Parathyroid adenoma (tissue), 2 donors: ENCODE measurements at regions not wholly inside any gene's neighbourhood (a gene's known extent, or its start where the extent isn't known, plus 50 kb on each side); places are given as distances from the start of the nearest gene placed in this dataset.

Experiments
- H2AFZ ChIP-seq: fragments of 300-600 bp; sonication (generic); one replicate; pipeline ENCODE4 v1.7.0; 2017; ENCODE audit warnings: antibody characterized with exemption, mild to moderate bottlenecking
- H3K27ac ChIP-seq: fragments of 300-600 bp; sonication (generic); one replicate; pipeline ENCODE4 v1.7.0; 2017
- H3K27me3 ChIP-seq: fragments of 300-600 bp; sonication (generic); one replicate; pipeline ENCODE4 v1.7.0; 2017; ENCODE audit warnings: low read length; ENCODE audit not compliant: control insufficient read depth, insufficient read depth
- H3K36me3 ChIP-seq: fragments of 300-600 bp; sonication (generic); one replicate; pipeline ENCODE4 v1.7.0; 2017; ENCODE audit warnings: low read length; ENCODE audit not compliant: control insufficient read depth, insufficient read depth
- H3K4me1 ChIP-seq: fragments of 300-600 bp; sonication (generic); one replicate; pipeline ENCODE4 v1.7.0; 2017; ENCODE audit warnings: control low read depth
- H3K4me2 ChIP-seq: fragments of 300-600 bp; sonication (generic); one replicate; pipeline ENCODE4 v1.7.0; 2017; ENCODE audit warnings: low read length
- H3K4me3 ChIP-seq: fragments of 300-600 bp; sonication (generic); one replicate; pipeline ENCODE4 v1.7.0; 2017; ENCODE audit warnings: low read depth, low read length
- H3K79me2 ChIP-seq: fragments of 300-600 bp; sonication (generic); one replicate; pipeline ENCODE4 v1.7.0; 2017; ENCODE audit warnings: control low read depth
- H3K9ac ChIP-seq: fragments of 300-600 bp; sonication (generic); one replicate; pipeline ENCODE4 v1.7.0; 2017; ENCODE audit warnings: mild to moderate bottlenecking
- H3K9me3 ChIP-seq: fragments of 300-600 bp; sonication (generic); one replicate; pipeline ENCODE4 v1.7.0; 2017; ENCODE audit warnings: low read length; ENCODE audit not compliant: control insufficient read depth
- CTCF ChIP-seq: fragments of 300-600 bp; sonication (generic); IDR thresholded peaks from one replicate; pipeline ENCODE4 v1.7.0; 2017; ENCODE audit warnings: antibody characterized with exemption, mild to moderate bottlenecking
- donor health status: primary hyperparathyroidism.

DNA sequence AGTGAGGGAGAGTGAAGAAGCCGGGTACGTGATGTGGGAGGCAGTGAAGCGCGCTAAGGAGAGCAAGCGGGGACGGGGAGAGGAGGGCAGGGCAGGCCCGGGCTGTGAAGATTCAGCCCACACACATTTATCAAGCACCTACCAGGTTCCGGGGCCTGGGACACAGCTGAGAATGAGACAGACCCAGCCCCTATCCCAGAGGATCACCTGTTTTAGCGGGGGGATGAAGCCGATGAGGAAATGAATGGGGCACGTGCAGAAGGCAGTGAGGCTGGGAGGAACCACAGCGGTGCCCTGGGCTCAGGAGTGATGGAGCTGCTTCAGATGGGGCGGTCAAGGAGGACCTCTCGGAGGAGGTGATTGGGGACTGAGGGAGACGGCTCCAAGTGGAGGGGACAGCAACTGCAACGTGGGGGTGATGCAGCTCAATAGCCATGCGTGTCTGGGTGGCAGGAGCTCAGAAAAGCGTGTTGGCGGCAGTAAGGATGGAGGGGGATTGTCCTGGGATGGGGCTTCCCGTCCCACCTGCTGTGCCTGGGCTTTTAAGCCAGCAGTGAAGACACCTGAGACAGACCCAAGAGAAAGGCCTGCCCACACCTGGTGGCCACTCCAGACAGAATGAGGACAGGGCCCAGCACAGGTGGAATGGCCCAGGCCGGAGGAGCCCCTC, 77.5 kb upstream of the UNC5A start:
- H2AFZ ChIP-seq, result no peak overlapping the region
- no peaks in the 10 kb centered on the region for H3K79me2 ChIP-seq
- no peak overlapping the region for H3K9ac ChIP-seq
- H3K9me3 ChIP-seq, result no peaks in the 10 kb centered on the region
- no peak overlapping the region for H3K4me3 ChIP-seq
- H3K36me3 ChIP-seq, result no peaks in the 10 kb centered on the region
- H3K27me3 ChIP-seq, result no peaks in the 10 kb centered on the region
- H3K4me1 ChIP-seq, result no peaks in the 10 kb centered on the region
- TF ChIP-seq CTCF, result no peak
- no peak overlapping the region for H3K27ac ChIP-seq
- H3K4me2 ChIP-seq, result no peak overlapping the region

- Histone ChIP-seq H3K27me3 (no peaks in the 10 kb centered on the region), H3K9ac (no peak overlapping the region), H3K4me1 (no peaks in the 10 kb centered on the region), H3K4me3 (no peak overlapping the region), H3K9me3 (no peaks in the 10 kb centered on the region), H3K79me2 (no peaks in the 10 kb centered on the region), H3K27ac (no peak overlapping the region), H3K4me2 (no peak overlapping the region), H3K36me3 (no peaks in the 10 kb centered on the region), H2AFZ (no peak overlapping the region)
- TF ChIP-seq CTCF, result no peak
These were observed 76.7 kb upstream of the UNC5A start for GRCh38 chr5:176733406-176734262.

GRCh38 chr5:176734756-176735342, 75.5 kb upstream of the UNC5A start:
- no peaks in the 10 kb centered on the region for H3K36me3 ChIP-seq
- no peak overlapping the region for H2AFZ ChIP-seq
- H3K27me3 ChIP-seq, result no peaks in the 10 kb centered on the region
- H3K4me1 ChIP-seq, result no peaks in the 10 kb centered on the region
- H3K4me3 ChIP-seq, result no peak overlapping the region
- H3K9ac ChIP-seq, result no peak overlapping the region
- H3K4me2 ChIP-seq, result no peak overlapping the region
- no peaks in the 10 kb centered on the region for H3K79me2 ChIP-seq
- no peaks in the 10 kb centered on the region for H3K9me3 ChIP-seq
- H3K27ac ChIP-seq, result no peak overlapping the region
- no peak for TF ChIP-seq CTCF

DNA sequence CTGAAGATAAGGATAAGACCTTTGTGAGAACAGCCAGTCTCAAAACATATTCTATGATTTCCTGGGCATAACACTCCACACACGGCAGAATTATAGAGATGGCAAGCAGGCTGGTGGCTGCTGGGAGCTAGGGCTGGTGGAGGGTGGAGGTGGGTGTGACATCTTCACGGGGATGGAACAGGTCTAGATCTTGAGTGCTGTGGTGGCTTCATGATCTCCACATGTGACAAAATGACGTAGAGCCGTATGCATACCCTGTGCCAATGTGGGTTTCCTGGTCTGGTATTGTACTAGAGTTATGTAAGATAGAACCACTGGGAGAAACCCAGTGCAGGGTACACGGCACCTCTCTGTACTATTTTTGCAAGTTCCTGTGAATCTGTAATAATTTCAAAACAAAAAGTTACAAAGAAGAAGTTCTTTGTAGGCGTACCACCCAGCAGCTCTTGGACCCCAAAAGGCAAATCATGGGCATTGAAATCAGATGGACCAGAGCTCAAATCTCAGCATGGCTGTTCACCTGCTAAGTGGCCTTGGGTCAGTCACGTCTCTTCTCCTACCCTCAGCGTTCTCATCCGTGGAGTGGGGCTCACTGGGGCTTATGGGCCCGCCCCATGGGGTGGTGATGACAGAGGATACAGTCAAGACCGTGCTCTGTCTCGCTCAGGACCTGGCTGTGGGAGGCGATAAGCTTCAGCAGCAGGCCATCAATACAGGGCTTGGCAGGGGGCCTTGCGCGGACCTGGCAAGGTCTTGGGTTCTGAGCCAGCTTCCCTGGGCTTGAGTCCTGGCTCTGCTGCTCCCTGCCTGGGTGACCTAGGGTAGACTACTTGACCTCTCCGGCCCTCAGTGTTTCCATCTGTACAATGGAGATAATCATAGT, 74.7 kb upstream of the UNC5A start:
- Histone ChIP-seq H2AFZ (no peak overlapping the region), H3K79me2 (no peaks in the 10 kb centered on the region), H3K27ac (no peak overlapping the region), H3K4me1 (no peaks in the 10 kb centered on the region), H3K36me3 (no peaks in the 10 kb centered on the region), H3K9me3 (no peaks in the 10 kb centered on the region), H3K27me3 (no peaks in the 10 kb centered on the region), H3K9ac (no peak overlapping the region), H3K4me2 (no peak overlapping the region), H3K4me3 (no peak overlapping the region)
- TF ChIP-seq CTCF, result no peak
